ENCODE measurements at regions not wholly inside any gene's neighbourhood (a gene's known extent, or its start where the extent isn't known, plus 50 kb on each side); places are given as distances from the start of the nearest gene placed in this dataset.

- no peak for TF ChIP-seq CTCF (IDR thresholded peaks at IDR 0.05)
- TF ChIP-seq POLR2A (IDR thresholded peaks at IDR 0.05), result no peak
These were observed 335.0 kb upstream of the TUSC1 start for GRCh38 chr9:26013199-26013598.
